Karpas-422 (cell line): ENCODE measurements at regions not wholly inside any gene's neighbourhood (a gene's known extent, or its start where the extent isn't known, plus 50 kb on each side); places are given as distances from the start of the nearest gene placed in this dataset.
"Not testable (repeated sequence)": the region's sequence is repeated elsewhere in the genome, so short reads cannot be mapped to it uniquely, and the experiment has no call there.

ENCODE experiments used
- DNase-seq: peaks from one replicate; pipeline ENCODE4 v3.0.0-alpha.2; 2015
- H2AFZ ChIP-seq: fragments of 200-600 bp; sonication (generic); 2 replicates; pipeline ENCODE4 v1.6.1; 2014; ENCODE audit warnings: antibody characterized with exemption, low read length, mixed read lengths
- H3K27ac ChIP-seq: fragments of 200-600 bp; sonication (generic); 2 replicates; pipeline ENCODE4 v1.5.1; 2014; ENCODE audit warnings: mild to moderate bottlenecking, low read length, moderate library complexity
- H3K27me3 ChIP-seq: fragments of 200-600 bp; sonication (generic); 2 replicates; pipeline ENCODE4 v1.6.1; 2014; ENCODE audit warnings: low read length, mixed read lengths
- H3K36me3 ChIP-seq: fragments of 200-600 bp; sonication (generic); 2 replicates; pipeline ENCODE4 v1.6.1; 2014; ENCODE audit warnings: low read length, mixed read lengths; ENCODE audit not compliant: insufficient read depth
- H3K4me1 ChIP-seq: fragments of 200-600 bp; sonication (generic); 2 replicates; pipeline ENCODE4 v1.6.1; 2014; ENCODE audit warnings: mild to moderate bottlenecking, low read length, mixed read lengths
- H3K4me2 ChIP-seq: fragments of 200-600 bp; sonication (generic); 2 replicates; pipeline ENCODE4 v1.6.1; 2014; ENCODE audit warnings: low read length, low read depth, mild to moderate bottlenecking; ENCODE audit not compliant: poor library complexity, severe bottlenecking
- H3K4me3 ChIP-seq: fragments of 200-600 bp; sonication (generic); 2 replicates; pipeline ENCODE4 v1.5.1; 2014; ENCODE audit warnings: mild to moderate bottlenecking, antibody characterized with exemption, low read length, mixed read lengths
- H3K79me2 ChIP-seq: fragments of 200-600 bp; sonication (generic); 2 replicates; pipeline ENCODE4 v1.6.1; 2014; ENCODE audit warnings: mild to moderate bottlenecking, low read length, mixed read lengths
- H3K9ac ChIP-seq: fragments of 200-600 bp; sonication (generic); 2 replicates; pipeline ENCODE4 v1.6.0; 2014; ENCODE audit warnings: low read length
- H3K9me2 ChIP-seq: fragments of 200-600 bp; sonication (generic), shearing (Covaris generic); replicated peaks from 2 replicates; pipeline ENCODE4 v1.6.0; 2014; ENCODE audit warnings: mild to moderate bottlenecking, low read length, moderate library complexity; ENCODE audit not compliant: insufficient read depth
- H3K9me3 ChIP-seq: fragments of 300-700, 200-600 bp; sonication (generic); 2 replicates; pipeline ENCODE4 v1.6.1; 2014; ENCODE audit warnings: low read length, mixed read lengths
- H4K20me1 ChIP-seq: fragments of 200-600 bp; sonication (generic); 2 replicates; pipeline ENCODE4 v1.6.1; 2014; ENCODE audit warnings: mild to moderate bottlenecking, antibody characterized with exemption, low read length, low read depth; ENCODE audit not compliant: insufficient read depth

- Histone ChIP-seq H3K9me2 (no peaks in the 10 kb centered on the region), H3K27me3 (no peaks in the 10 kb centered on the region), H4K20me1 (no peaks in the 10 kb centered on the region), H2AFZ (no peak overlapping the region), H3K9ac (no peak overlapping the region), H3K4me3 (no peak overlapping the region), H3K79me2 (no peaks in the 10 kb centered on the region), H3K36me3 (no peaks in the 10 kb centered on the region), H3K9me3 (peaks cover 28% of the 10 kb centered on the region), H3K4me2 (no peak overlapping the region), H3K4me1 (no peaks in the 10 kb centered on the region), H3K27ac (no peak overlapping the region)
- DNase-seq: no peak
These were observed 169.6 kb downstream of the POM121L12 start for GRCh38 chr7:53205006-53205405.

GRCh38 chr7:53209129-53209528 is 173.7 kb downstream of the POM121L12 start:
- no peaks in the 10 kb centered on the region for H3K9me2 ChIP-seq
- DNase-seq: no peak
- no peak overlapping the region for H3K4me2 ChIP-seq
- no peak overlapping the region for H3K9ac ChIP-seq
- H3K36me3 ChIP-seq: no peaks in the 10 kb centered on the region
- H3K4me1 ChIP-seq: no peaks in the 10 kb centered on the region
- no peaks in the 10 kb centered on the region for H3K79me2 ChIP-seq
- H3K9me3 ChIP-seq: peaks cover 33% of the 10 kb centered on the region
- no peaks in the 10 kb centered on the region for H3K27me3 ChIP-seq
- H4K20me1 ChIP-seq: no peaks in the 10 kb centered on the region
- no peak overlapping the region for H2AFZ ChIP-seq
- H3K27ac ChIP-seq: no peak overlapping the region
- no peak overlapping the region for H3K4me3 ChIP-seq

GRCh38 chr7:53214463-53214862 is 179.0 kb downstream of the POM121L12 start:
- H3K27ac ChIP-seq: no peak overlapping the region
- DNase-seq: no peak
- H3K9me2 ChIP-seq: no peaks in the 10 kb centered on the region
- H3K9me3 ChIP-seq: peaks cover 39% of the 10 kb centered on the region
- no peaks in the 10 kb centered on the region for H3K79me2 ChIP-seq
- H2AFZ ChIP-seq: no peak overlapping the region
- no peaks in the 10 kb centered on the region for H3K36me3 ChIP-seq
- no peak overlapping the region for H3K9ac ChIP-seq
- H3K4me2 ChIP-seq: no peak overlapping the region
- H4K20me1 ChIP-seq: no peaks in the 10 kb centered on the region
- no peaks in the 10 kb centered on the region for H3K4me1 ChIP-seq
- no peak overlapping the region for H3K4me3 ChIP-seq
- no peaks in the 10 kb centered on the region for H3K27me3 ChIP-seq

GRCh38 chr7:53218730-53219504 is 183.5 kb downstream of the POM121L12 start:
- Histone ChIP-seq H3K79me2 (no peaks in the 10 kb centered on the region), H3K4me3 (no peak overlapping the region), H3K4me1 (no peaks in the 10 kb centered on the region), H3K9ac (no peak overlapping the region), H4K20me1 (no peaks in the 10 kb centered on the region), H3K4me2 (no peak overlapping the region), H3K27ac (no peak overlapping the region), H2AFZ (no peak overlapping the region), H3K27me3 (no peaks in the 10 kb centered on the region), H3K9me2 (no peaks in the 10 kb centered on the region), H3K36me3 (no peaks in the 10 kb centered on the region), H3K9me3 (peaks cover 41% of the 10 kb centered on the region)
- no peak for DNase-seq

- Histone ChIP-seq H3K4me3 (no peak overlapping the region), H3K79me2 (no peaks in the 10 kb centered on the region), H3K4me1 (no peaks in the 10 kb centered on the region), H3K4me2 (no peak overlapping the region), H3K9me3 (peaks cover 28% of the 10 kb centered on the region), H2AFZ (no peak overlapping the region), H3K36me3 (no peaks in the 10 kb centered on the region), H3K27me3 (no peaks in the 10 kb centered on the region), H3K9me2 (no peaks in the 10 kb centered on the region), H3K27ac (no peak overlapping the region), H4K20me1 (no peaks in the 10 kb centered on the region), H3K9ac (no peak overlapping the region)
- DNase-seq: no peak
These were observed 193.8 kb downstream of the POM121L12 start for GRCh38 chr7:53229202-53229601.

GRCh38 chr7:53237344-53237913 is 202.0 kb downstream of the POM121L12 start:
- Histone ChIP-seq H3K9me3 (peaks cover 10% of the 10 kb centered on the region; the same call in 1 of the 2 replicates), H3K9ac (no peak overlapping the region), H3K4me2 (no peak overlapping the region), H2AFZ (no peak overlapping the region), H3K4me3 (no peak overlapping the region), H3K4me1 (no peaks in the 10 kb centered on the region), H3K36me3 (no peaks in the 10 kb centered on the region), H3K27me3 (no peaks in the 10 kb centered on the region), H3K9me2 (no peaks in the 10 kb centered on the region), H3K27ac (no peak overlapping the region), H4K20me1 (no peaks in the 10 kb centered on the region), H3K79me2 (no peaks in the 10 kb centered on the region)
- no peak for DNase-seq

- Histone ChIP-seq H3K79me2 (no peaks in the 10 kb centered on the region), H3K4me3 (no peak overlapping the region), H3K9me3 (peaks cover 10% of the 10 kb centered on the region; the same call in 1 of the 2 replicates), H3K27ac (no peak overlapping the region), H4K20me1 (no peaks in the 10 kb centered on the region), H3K4me1 (no peaks in the 10 kb centered on the region), H2AFZ (no peak overlapping the region), H3K36me3 (no peaks in the 10 kb centered on the region), H3K9me2 (no peaks in the 10 kb centered on the region), H3K9ac (no peak overlapping the region), H3K4me2 (no peak overlapping the region), H3K27me3 (no peaks in the 10 kb centered on the region)
- no peak for DNase-seq
These were observed 202.7 kb downstream of the POM121L12 start for GRCh38 chr7:53238021-53238605.

- H3K36me3 ChIP-seq, H3K4me2 ChIP-seq, H3K27ac ChIP-seq: not testable (repeated sequence)
These were observed 203.7 kb downstream of the POM121L12 start for GRCh38 chr7:53239151-53239550.

More at GRCh38 chr7:53239151-53239550, 203.7 kb downstream of the POM121L12 start:
- H4K20me1 ChIP-seq, H3K4me1 ChIP-seq, H2AFZ ChIP-seq, H3K9me2 ChIP-seq, H3K79me2 ChIP-seq, H3K4me3 ChIP-seq, H3K27me3 ChIP-seq, DNase-seq, H3K9ac ChIP-seq, H3K9me3 ChIP-seq: not testable (repeated sequence)
